Adrenal gland (tissue), 9 donors: ENCODE measurements at regions not wholly inside any gene's neighbourhood (a gene's known extent, or its start where the extent isn't known, plus 50 kb on each side); places are given as distances from the start of the nearest gene placed in this dataset.

Source experiments
- DNase-seq, 7 donors: peaks; one replicate each; pipeline ENCODE4 v3.0.0-alpha.2; 2019 to 2020
- H3K27ac ChIP-seq, 5 donors: fragments of 200-600 bp; sonication (generic) in 4 of 5; 1 replicate in 3 of 5; 2 replicates in 2 of 5; pipeline versions ENCODE4 v1.5.1 to v1.8.0; 2016 to 2020; ENCODE audit warnings: mild to moderate bottlenecking in 1 of 5
- H3K27me3 ChIP-seq: fragments of 200-600 bp; 2 replicates; pipeline ENCODE4 v1.8.0; 2021
- H3K36me3 ChIP-seq, 2 donors: fragments of 200-600 bp; replicated peaks in 1 of 2; 1 replicate in 1 of 2; 2 replicates in 1 of 2; pipeline versions ENCODE4 v1.5.1 to v1.8.0; 2018 to 2022
- H3K4me1 ChIP-seq, 2 donors: fragments of 200-600 bp; replicated peaks in 1 of 2; 1 replicate in 1 of 2; 2 replicates in 1 of 2; pipeline versions ENCODE4 v1.5.1 to v1.8.0; 2018 to 2021
- H3K4me3 ChIP-seq, 4 donors: fragments of 200-600 bp; sonication (generic) in 3 of 4; one replicate each; pipeline ENCODE4 v1.5.1; 2016 to 2018
- H3K9me3 ChIP-seq, 3 donors: fragments of 200-600 bp; sonication (generic) in 1 of 3; replicated peaks in 1 of 3; 1 replicate in 2 of 3; 2 replicates in 1 of 3; pipeline versions ENCODE4 v1.5.1 to v1.8.0; 2016 to 2021
- POLR2A ChIP-seq, 2 donors: fragments of 450-650 bp; IDR thresholded peaks; one replicate each; pipeline ENCODE4 v1.6.1; 2017; ENCODE audit warnings: antibody characterized with exemption in 2 of 2, mild to moderate bottlenecking in 2 of 2, moderate library complexity in 1 of 2
- WGBS, 4 donors: extraction: QIAGEN DNeasy Blood & Tissue Kit in 2 of 4; methylation state at CpG; one replicate each; pipeline versions ENCODE4 v1.1.5 to v1.1.7; 2013 to 2017; 5-methylcytosine and 5-hydroxymethylcytosine counted together
- intact Hi-C, 2 donors: fragments of 100-400 bp; cut with DNase I; formaldehyde crosslinking; loops; one replicate each; pipeline versions ENCODE4 v1.14.1 to v1.15.0; 2022 to 2023
- TF ChIP-seq, protein P1 (sequence below), 6 experiments: fragments of 450-650 bp in 4 of 6; fragments of 200-600 bp in 2 of 6; sonication (generic) in 1 of 6; IDR thresholded peaks; 1 replicate in 5 of 6; 2 replicates in 1 of 6; pipeline versions ENCODE4 v1.5.1 to v1.8.0; 2016 to 2021; ENCODE audit warnings: antibody characterized with exemption in 6 of 6, mild to moderate bottlenecking in 2 of 6, moderate library complexity in 1 of 6
- donor health status: healthy with polysubstance abuse.
- donor health status: Bipolar disorder and iron deficiency.
- donor health status: DM: yes; HTN: yes; CAD: no.
- donor health status: DM: no; HTN: no; CAD: no.
- donor health status: DM: no; HTN: no; CAD: no.

DNA sequence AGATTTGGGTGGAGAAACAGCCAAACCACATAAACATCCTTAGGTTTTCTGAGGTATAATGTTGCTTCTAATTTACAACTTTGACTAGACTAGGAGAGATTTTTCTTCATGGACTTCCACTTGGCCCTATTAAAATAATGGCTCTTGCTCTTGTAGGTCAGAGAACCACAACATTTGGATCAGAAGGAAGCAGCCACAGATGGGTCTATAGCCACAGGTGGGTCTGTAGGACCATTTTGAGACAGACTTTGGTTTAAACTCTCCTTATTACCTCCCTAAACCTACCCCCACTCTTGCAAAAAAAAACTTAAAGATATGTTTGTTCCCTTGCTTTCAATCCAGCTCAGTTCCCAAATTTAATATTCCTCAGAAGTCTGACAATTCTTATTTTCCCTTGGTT lies 1260.8 kb downstream of the GATA3 start:
- TF ChIP-seq, protein P1, sequence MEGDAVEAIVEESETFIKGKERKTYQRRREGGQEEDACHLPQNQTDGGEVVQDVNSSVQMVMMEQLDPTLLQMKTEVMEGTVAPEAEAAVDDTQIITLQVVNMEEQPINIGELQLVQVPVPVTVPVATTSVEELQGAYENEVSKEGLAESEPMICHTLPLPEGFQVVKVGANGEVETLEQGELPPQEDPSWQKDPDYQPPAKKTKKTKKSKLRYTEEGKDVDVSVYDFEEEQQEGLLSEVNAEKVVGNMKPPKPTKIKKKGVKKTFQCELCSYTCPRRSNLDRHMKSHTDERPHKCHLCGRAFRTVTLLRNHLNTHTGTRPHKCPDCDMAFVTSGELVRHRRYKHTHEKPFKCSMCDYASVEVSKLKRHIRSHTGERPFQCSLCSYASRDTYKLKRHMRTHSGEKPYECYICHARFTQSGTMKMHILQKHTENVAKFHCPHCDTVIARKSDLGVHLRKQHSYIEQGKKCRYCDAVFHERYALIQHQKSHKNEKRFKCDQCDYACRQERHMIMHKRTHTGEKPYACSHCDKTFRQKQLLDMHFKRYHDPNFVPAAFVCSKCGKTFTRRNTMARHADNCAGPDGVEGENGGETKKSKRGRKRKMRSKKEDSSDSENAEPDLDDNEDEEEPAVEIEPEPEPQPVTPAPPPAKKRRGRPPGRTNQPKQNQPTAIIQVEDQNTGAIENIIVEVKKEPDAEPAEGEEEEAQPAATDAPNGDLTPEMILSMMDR (IDR thresholded peaks at IDR 0.05) = no peak
- no peak for TF ChIP-seq POLR2A (IDR thresholded peaks at IDR 0.05)
- Histone ChIP-seq H3K36me3 (no peaks in the 10 kb centered on the region), H3K4me3 (no peak overlapping the region), H3K27ac (no peak overlapping the region), H3K4me1 (no peaks in the 10 kb centered on the region), H3K27me3 (no peaks in the 10 kb centered on the region), H3K9me3 (no peaks in the 10 kb centered on the region)
- intact Hi-C loops = no loop called here
- no peak for DNase-seq

DNA sequence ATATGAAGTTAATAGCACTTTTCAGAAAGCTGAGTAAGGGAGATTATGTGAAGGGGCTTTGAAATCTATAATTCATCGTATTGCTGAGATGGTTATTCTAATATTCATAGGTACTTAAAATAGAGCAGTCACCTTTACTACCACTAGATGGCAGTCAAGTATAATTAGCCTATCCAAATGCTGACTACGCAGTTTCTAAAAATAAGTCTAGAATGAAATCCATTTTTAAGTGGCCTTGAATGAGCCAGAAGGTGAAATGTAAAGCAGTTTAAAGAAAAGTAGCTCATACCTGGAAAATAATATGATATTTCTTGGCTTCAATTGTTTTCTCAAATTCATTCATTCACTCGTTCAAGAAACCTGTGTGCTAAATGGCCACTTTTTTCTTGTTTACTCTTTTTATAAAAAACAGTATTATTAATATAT lies 1277.1 kb downstream of the GATA3 start:
- no peak for DNase-seq
- Histone ChIP-seq H3K27ac (no peak overlapping the region), H3K4me3 (no peak overlapping the region), H3K27me3 (no peaks in the 10 kb centered on the region), H3K4me1 (no peaks in the 10 kb centered on the region), H3K9me3 (no peaks in the 10 kb centered on the region), H3K36me3 (no peaks in the 10 kb centered on the region)
- no peak for TF ChIP-seq POLR2A (IDR thresholded peaks at IDR 0.05)
- TF ChIP-seq, protein P1 (IDR thresholded peaks at IDR 0.05) = peak; percentile 64 to 88 (median 70)
- intact Hi-C loops = loop anchor here in 1 of 2 donors (10.0 kb wide), 1 partner anchor 1947 kb away; no protein-coding TSS in a partner anchor
- 16 to 24% (median 18%) methylated on average over 3 of the region's 3 CpGs for WGBS, 4 donors

DNA sequence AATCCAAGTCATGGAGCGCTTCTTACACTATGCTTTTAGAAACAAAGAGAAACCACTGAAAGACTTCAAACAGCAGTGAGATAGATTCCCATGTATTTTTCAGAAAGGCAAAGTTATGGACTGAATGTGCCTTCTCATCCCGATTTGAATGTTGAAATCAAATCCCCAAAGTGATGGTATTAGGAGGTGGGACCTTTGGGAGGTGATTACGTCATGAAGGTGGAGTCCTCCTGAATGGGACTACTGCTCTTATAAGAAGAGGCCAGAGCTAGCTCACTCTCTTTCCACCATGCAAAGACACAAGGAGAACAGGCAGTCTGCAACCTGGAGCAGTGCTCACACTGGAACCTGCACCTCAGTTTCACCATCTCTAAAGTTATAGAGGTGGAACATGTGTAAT lies 1279.8 kb downstream of the GATA3 start:
- no peaks in the 10 kb centered on the region for H3K9me3 ChIP-seq
- no peaks in the 10 kb centered on the region for H3K36me3 ChIP-seq
- H3K4me3 ChIP-seq = no peak overlapping the region
- TF ChIP-seq, protein P1 (IDR thresholded peaks at IDR 0.05) = no peak
- TF ChIP-seq POLR2A (IDR thresholded peaks at IDR 0.05) = no peak
- no peak overlapping the region for H3K27ac ChIP-seq
- intact Hi-C loops = loop anchor here in 1 of 2 donors (10.0 kb wide), 1 partner anchor 1949 kb away; no protein-coding TSS in a partner anchor
- no peaks in the 10 kb centered on the region for H3K4me1 ChIP-seq
- 82 to 87% (median 85%) methylated on average over 3 of the region's 3 CpGs for WGBS, 4 donors
- no peaks in the 10 kb centered on the region for H3K27me3 ChIP-seq
- DNase-seq = no peak

DNA sequence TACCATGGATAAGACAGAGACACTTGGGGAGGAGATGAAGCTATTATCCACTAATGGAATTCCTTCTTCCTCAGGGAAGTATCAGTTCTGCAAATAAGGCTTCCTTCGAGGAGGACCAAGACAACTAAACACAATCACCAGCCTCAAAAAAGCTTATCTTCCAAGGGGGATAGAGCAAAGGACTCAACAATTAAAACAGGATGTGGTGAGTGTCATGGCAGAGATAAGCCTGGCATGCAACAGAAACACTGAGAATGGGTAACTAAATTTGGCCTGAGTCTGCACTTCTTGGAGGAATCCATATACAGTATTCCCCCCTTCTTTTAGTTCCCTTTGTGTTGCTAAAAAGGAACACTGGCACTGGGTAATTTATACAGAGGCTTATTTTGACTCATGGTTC lies 1285.2 kb downstream of the GATA3 start:
- WGBS, 4 donors = 33 to 60% (median 53%) methylated on average over 1 of the region's 1 CpG
- no peaks in the 10 kb centered on the region for H3K36me3 ChIP-seq
- no peaks in the 10 kb centered on the region for H3K4me1 ChIP-seq
- DNase-seq = no peak
- H3K4me3 ChIP-seq = no peak overlapping the region
- intact Hi-C loops = loop anchor here in 1 of 2 donors (10.0 kb wide), 1 partner anchor 1955 kb away; no protein-coding TSS in a partner anchor
- no peaks in the 10 kb centered on the region for H3K27me3 ChIP-seq
- TF ChIP-seq POLR2A (IDR thresholded peaks at IDR 0.05) = no peak
- TF ChIP-seq, protein P1 (IDR thresholded peaks at IDR 0.05) = no peak
- H3K27ac ChIP-seq = no peak overlapping the region
- H3K9me3 ChIP-seq = no peaks in the 10 kb centered on the region
